NK-92 (cell line): ENCODE measurements at regions not wholly inside any gene's neighbourhood (a gene's known extent, or its start where the extent isn't known, plus 50 kb on each side); places are given as distances from the start of the nearest gene placed in this dataset.
"Not testable (repeated sequence)": the region's sequence is repeated elsewhere in the genome, so short reads cannot be mapped to it uniquely, and the experiment has no call there.

Experiments
- DNase-seq: peaks from one replicate; lab custom pipeline; 2025; ENCODE audit not compliant: unreplicated experiment; lab: John Stamatoyannopoulos, UW

DNA sequence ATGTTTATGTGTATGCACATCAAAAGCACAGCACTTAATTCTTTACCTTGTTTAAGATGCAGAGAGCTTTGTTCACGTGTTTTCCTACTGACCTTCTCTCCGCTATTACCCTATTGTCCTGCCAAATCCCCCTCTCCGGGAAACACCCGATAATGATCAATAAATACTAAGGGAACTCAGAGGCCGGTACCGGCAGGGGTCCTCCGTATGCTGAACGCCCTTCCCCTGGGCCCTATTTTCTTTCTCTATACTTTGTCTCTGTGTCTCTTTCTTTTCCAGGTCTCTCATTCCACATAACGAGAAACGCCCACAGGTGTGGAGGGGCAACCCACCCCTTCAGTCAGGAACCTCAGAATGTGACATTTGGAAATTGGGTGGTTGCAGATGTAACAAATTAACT, 160.1 kb downstream of the ADRA2C start:
- DNase-seq: not testable (repeated sequence)

DNA sequence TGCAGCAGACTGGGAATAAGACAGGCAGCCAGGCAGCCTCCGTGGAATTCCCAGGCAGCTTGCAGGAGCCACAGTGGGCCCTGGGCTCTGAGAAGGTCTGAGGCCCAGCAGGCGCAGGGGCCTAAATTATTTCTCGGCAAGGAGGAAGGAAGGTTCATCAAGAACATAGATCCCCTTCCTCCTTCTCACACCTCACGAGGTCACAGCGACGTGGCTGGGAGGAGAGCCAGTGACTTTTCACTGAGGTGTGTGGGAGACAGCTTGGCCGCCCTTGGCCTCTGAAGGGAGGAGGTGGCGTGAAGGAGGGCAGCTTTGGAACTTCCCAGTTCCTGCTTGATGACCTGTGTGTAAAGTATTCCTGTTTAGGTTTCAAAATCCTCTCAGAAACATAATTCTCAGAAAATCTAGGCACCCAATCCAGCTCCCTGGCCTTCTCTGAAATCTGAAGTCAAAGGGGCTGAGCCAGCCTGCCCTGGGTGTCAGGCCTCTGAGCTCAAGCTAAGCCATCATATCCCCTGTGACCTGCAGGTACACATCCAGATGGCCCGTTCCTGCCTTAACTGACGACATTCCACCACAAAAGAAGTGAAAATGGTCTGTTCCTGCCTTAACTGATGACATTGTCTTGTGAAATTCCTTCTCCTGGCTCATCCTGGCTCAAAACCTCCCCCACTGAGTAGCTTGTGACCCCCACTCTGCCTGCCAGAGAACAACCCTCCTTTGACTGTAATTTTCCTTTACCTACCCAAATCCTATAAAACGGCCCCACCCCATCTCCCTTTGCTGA, 161.0 kb downstream of the ADRA2C start:
- DNase-seq: not testable (repeated sequence)

- DNase-seq: not testable (repeated sequence)
Observed at GRCh38 chr4:3929431-3929830, 163.2 kb downstream of the ADRA2C start.

- not testable (repeated sequence) for DNase-seq
Observed at GRCh38 chr4:3932734-3933133, 166.5 kb downstream of the ADRA2C start.

GRCh38 chr4:3935406-3935805, 169.2 kb downstream of the ADRA2C start:
- not testable (repeated sequence) for DNase-seq

GRCh38 chr4:3936184-3936583, 170.0 kb downstream of the ADRA2C start:
- no peak for DNase-seq

- not testable (repeated sequence) for DNase-seq
Observed at GRCh38 chr4:3937849-3938562, 171.8 kb downstream of the ADRA2C start.

GRCh38 chr4:3938676-3939075, 172.5 kb downstream of the ADRA2C start:
- DNase-seq: not testable (repeated sequence)

DNA sequence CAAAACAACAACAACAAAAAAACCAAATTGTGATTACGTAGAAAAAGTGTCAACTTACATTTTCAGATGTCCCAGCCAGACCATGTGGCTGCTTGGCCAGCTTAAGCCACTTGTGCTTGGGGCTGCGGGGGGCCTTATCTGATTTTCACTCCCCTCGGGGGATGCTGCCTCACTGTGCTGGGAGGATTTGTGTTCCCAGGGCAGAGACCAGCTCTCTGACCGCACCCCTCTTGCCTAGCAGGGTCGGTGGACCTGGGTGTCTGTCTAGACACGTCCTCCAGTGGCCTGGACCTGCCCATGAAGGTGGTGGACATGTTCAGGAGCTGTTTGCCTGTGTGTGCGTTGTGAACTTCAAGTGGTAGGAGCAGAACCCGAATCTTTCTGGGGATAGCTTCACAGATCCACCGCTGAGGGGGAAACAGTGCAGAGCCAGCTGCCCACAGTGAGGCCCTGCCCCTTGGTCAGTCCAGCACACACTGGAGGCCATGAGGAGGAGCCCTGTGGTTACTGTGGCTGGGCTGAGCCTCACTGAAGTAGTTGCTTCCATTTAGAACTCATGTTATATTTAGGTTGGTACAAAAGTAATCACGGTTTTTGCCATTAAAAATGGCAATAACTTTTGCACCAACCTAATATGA, 173.9 kb downstream of the ADRA2C start:
- not testable (repeated sequence) for DNase-seq

- not testable (repeated sequence) for DNase-seq
Observed at GRCh38 chr4:3941735-3942522, 175.7 kb downstream of the ADRA2C start.

GRCh38 chr4:3942569-3942971, 176.4 kb downstream of the ADRA2C start:
- not testable (repeated sequence) for DNase-seq

GRCh38 chr4:3943051-3943450, 176.9 kb downstream of the ADRA2C start:
- DNase-seq: not testable (repeated sequence)

- no peak for DNase-seq
Observed at GRCh38 chr4:3945511-3946290, 179.5 kb downstream of the ADRA2C start.

DNA sequence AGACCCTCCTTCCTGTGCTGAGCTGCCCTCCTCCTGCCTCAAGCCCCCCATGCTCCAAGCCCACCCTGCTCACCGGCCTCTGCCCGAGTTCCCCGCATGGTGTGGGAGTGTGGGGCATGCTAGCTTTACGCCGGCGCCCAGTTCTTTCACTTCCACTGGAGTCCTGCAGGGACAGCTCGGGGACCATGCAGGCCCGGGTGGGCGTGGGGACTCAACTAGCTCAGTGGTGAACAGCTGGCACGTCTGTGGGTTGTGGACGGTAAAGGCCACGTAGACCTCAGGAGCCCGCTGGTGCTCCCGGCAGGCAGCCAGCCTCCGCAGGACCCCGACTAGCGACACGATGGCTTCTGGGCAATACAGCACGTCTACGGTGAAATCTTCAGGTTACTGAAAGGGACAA, 180.4 kb downstream of the ADRA2C start:
- DNase-seq: not testable (repeated sequence)

- DNase-seq: not testable (repeated sequence)
Observed at GRCh38 chr4:3947761-3948160, 181.6 kb downstream of the ADRA2C start.

DNA sequence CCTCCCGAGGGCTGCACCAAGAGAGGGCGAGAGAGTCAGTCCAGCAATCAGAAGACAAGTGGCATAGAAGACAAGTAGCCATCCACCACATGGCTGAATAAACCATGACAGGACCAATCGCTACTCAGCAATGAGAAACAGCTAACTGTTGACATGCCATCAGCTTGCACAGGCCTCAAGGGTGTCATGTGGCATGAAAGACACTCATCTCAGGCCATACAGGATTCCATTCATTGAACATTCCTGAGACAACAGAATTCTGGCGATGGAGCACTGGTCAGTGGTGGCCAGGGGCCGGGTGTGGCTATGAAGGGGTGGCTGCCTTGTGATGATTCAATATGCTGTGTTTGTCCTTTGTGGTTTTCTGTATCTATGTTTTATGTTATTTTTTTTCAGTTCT, 182.0 kb downstream of the ADRA2C start:
- not testable (repeated sequence) for DNase-seq

DNA sequence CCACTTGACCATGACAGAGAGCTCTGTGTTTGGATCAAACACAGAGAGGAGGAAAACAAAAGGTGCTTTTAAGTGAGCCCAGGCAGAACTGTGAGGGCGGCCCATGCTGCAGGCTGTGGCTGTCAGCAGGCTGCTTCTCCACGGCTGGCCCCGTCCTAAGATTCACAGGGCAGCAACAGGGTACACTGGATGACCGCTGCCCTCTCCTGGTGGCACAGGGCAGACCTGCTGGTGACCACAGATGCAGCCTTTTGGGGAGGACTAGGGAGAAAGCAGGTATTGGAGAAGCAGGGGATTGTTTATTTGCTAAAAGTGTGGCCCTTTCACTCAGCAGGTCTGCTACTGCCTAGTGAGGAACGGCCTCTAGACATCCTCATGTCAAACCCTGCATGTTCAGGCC, 183.7 kb downstream of the ADRA2C start:
- DNase-seq: not testable (repeated sequence)

DNA sequence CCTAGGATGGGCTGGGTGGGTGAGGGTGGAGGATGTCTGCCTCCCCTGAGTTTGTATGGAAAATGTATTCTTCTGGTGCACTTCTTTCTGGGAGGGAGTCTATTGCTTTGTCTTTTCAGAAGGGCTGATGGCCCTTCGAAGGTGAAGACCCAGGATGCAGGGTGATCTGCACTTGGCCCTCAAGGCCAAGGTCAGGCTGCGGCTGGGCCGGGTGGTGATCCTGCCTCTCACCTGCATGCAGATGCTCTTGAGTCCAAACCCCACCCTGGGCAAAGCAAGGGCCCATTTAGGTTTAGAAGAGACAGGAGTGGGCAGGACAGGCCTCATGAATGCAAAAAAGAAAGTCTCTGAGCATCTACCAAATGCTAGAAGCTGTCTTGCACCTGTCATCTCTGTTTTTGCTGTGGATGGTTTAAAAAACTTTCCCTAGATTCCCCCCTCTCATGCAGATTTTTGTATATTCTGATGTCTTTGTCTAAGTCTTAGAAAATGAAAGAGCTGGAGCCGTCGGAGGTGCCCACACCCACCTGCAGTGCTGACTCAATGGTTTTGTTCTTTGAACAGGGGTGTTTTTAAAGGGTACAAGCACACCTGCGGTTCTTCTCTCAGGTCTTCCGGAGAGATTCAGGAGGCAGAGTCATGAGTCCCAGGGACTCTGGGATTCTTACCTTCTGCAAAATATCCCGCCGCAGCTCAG, 186.4 kb downstream of the ADRA2C start:
- not testable (repeated sequence) for DNase-seq

DNA sequence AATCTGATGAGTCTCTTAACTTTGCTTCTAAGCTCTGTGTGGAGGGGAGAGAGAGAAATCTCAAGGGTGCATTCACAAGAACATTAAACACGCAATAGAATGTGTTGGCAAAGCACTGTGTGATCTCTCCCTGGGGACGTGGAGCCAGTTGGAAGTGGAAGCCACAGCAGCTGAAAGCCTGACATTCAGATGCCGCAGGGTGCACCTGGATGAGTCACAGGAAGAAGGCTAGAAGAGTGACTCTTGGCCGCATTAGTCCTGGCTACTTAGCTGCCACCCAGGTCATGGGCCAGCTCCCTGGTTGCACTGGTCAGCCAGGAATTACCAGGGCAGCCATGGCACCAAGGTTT, 186.9 kb downstream of the ADRA2C start:
- DNase-seq: not testable (repeated sequence)
